Hepatocyte (in vitro differentiated cells): ENCODE measurements at regions not wholly inside any gene's neighbourhood (a gene's known extent, or its start where the extent isn't known, plus 50 kb on each side); places are given as distances from the start of the nearest gene placed in this dataset.

Experiments used
- EZH2 ChIP-seq: fragments of 200-600 bp; sonication (generic); IDR thresholded peaks from 2 replicates; pipeline ENCODE4 v1.6.1; 2016; ENCODE audit warnings: antibody characterized with exemption, mild to moderate bottlenecking, borderline replicate concordance
- TF ChIP-seq, protein P1 (sequence below): fragments of 200-600 bp; sonication (generic); IDR thresholded peaks from 2 replicates; pipeline ENCODE4 v1.5.1; 2016; ENCODE audit warnings: antibody characterized with exemption, mild to moderate bottlenecking; ENCODE audit not compliant: poor library complexity

- TF ChIP-seq, protein P1, sequence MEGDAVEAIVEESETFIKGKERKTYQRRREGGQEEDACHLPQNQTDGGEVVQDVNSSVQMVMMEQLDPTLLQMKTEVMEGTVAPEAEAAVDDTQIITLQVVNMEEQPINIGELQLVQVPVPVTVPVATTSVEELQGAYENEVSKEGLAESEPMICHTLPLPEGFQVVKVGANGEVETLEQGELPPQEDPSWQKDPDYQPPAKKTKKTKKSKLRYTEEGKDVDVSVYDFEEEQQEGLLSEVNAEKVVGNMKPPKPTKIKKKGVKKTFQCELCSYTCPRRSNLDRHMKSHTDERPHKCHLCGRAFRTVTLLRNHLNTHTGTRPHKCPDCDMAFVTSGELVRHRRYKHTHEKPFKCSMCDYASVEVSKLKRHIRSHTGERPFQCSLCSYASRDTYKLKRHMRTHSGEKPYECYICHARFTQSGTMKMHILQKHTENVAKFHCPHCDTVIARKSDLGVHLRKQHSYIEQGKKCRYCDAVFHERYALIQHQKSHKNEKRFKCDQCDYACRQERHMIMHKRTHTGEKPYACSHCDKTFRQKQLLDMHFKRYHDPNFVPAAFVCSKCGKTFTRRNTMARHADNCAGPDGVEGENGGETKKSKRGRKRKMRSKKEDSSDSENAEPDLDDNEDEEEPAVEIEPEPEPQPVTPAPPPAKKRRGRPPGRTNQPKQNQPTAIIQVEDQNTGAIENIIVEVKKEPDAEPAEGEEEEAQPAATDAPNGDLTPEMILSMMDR, result no peak
- no peak for TF ChIP-seq EZH2
Observed at GRCh38 chr1:88529581-88529980, 154.5 kb upstream of the PKN2 start.
